ENCODE measurements at regions not wholly inside any gene's neighbourhood (a gene's known extent, or its start where the extent isn't known, plus 50 kb on each side); places are given as distances from the start of the nearest gene placed in this dataset.

GRCh38 chr5:26828294-26828693 is 210.1 kb downstream of the CDH9 start:
- DNase-seq, result no peak

- DNase-seq, result no peak
These were observed 225.2 kb downstream of the CDH9 start for GRCh38 chr5:26813235-26813634.

- no peak for DNase-seq
These were observed 225.7 kb downstream of the CDH9 start for GRCh38 chr5:26812714-26813113.

- DNase-seq, result no peak
These were observed 230.9 kb downstream of the CDH9 start for GRCh38 chr5:26807231-26808199.

GRCh38 chr5:26805076-26805475 is 233.3 kb downstream of the CDH9 start:
- no peak for DNase-seq

GRCh38 chr5:26802944-26803343 is 235.4 kb downstream of the CDH9 start:
- DNase-seq, result no peak

GRCh38 chr5:26791433-26791832 is 247.0 kb downstream of the CDH9 start:
- no peak for DNase-seq

GRCh38 chr5:26791021-26791420 is 247.4 kb downstream of the CDH9 start:
- no peak for DNase-seq

- DNase-seq, result peak in 2 of 3 donors; percentile 20 to 51
These were observed 275.2 kb downstream of the CDH9 start for GRCh38 chr5:26763215-26763614.

GRCh38 chr5:26761446-26761845 is 276.9 kb downstream of the CDH9 start:
- peak in 2 of 3 donors; percentile 16 to 42 for DNase-seq

GRCh38 chr5:26761045-26761444 is 277.3 kb downstream of the CDH9 start:
- DNase-seq, result peak in 2 of 3 donors; percentile 13 to 20

- DNase-seq, result no peak
These were observed 280.4 kb downstream of the CDH9 start for GRCh38 chr5:26757941-26758340.

- no peak for DNase-seq
These were observed 288.6 kb downstream of the CDH9 start for GRCh38 chr5:26749829-26750228.

- no peak for DNase-seq
These were observed 298.2 kb downstream of the CDH9 start for GRCh38 chr5:26740182-26740581.

- no peak for DNase-seq
These were observed 300.8 kb downstream of the CDH9 start for GRCh38 chr5:26737348-26738265.

GRCh38 chr5:26727916-26728315 is 310.5 kb downstream of the CDH9 start:
- DNase-seq, result no peak

- no peak for DNase-seq
These were observed 318.6 kb downstream of the CDH9 start for GRCh38 chr5:26719803-26720202.

GRCh38 chr5:26700759-26701384 is 337.5 kb downstream of the CDH9 start:
- DNase-seq, result peak in 1 of 3 donors; percentile 10

- no peak for DNase-seq
These were observed 345.4 kb downstream of the CDH9 start for GRCh38 chr5:26692952-26693351.

GRCh38 chr5:26691486-26691885 is 346.9 kb downstream of the CDH9 start:
- DNase-seq, result no peak

GRCh38 chr5:26690511-26690910 is 347.9 kb downstream of the CDH9 start:
- DNase-seq, result no peak

- peak in 1 of 3 donors; percentile 5 for DNase-seq
These were observed 356.5 kb downstream of the CDH9 start for GRCh38 chr5:26681861-26682260.
